OCI-LY1 (cell line): ENCODE measurements at regions not wholly inside any gene's neighbourhood (a gene's known extent, or its start where the extent isn't known, plus 50 kb on each side); places are given as distances from the start of the nearest gene placed in this dataset.

Experiments used
- H2AFZ ChIP-seq: fragments of 200-600 bp; sonication (generic), shearing (Covaris generic); 2 replicates; pipeline ENCODE4 v1.6.0; 2014; ENCODE audit warnings: antibody characterized with exemption, mild to moderate bottlenecking, low read length
- H3F3A ChIP-seq: fragments of 200-600 bp; sonication (generic), shearing (Covaris generic); 2 replicates; pipeline ENCODE4 v1.6.0; 2014; ENCODE audit warnings: mild to moderate bottlenecking, antibody characterized with exemption, low read length, moderate library complexity; ENCODE audit not compliant: insufficient read depth
- H3K27ac ChIP-seq: fragments of 200-600 bp; sonication (generic); 2 replicates; pipeline ENCODE4 v1.5.1; 2014; ENCODE audit warnings: low read length, mixed run types, mild to moderate bottlenecking, low read depth; ENCODE audit not compliant: poor library complexity, severe bottlenecking
- H3K27me3 ChIP-seq: fragments of 200-600 bp; sonication (generic); 2 replicates; pipeline ENCODE4 v1.6.0; 2014; ENCODE audit warnings: antibody characterized with exemption, mild to moderate bottlenecking, low read length, moderate library complexity; ENCODE audit not compliant: insufficient read depth
- H3K36me3 ChIP-seq: fragments of 200-600 bp; sonication (generic); 2 replicates; pipeline ENCODE4 v1.6.1; 2014; ENCODE audit warnings: mild to moderate bottlenecking, antibody characterized with exemption, low read length, moderate library complexity, mixed read lengths; ENCODE audit not compliant: insufficient read depth
- H3K4me1 ChIP-seq: fragments of 200-600 bp; sonication (generic); 2 replicates; pipeline ENCODE4 v1.5.1; 2014; ENCODE audit warnings: mild to moderate bottlenecking, low read length, moderate library complexity; ENCODE audit not compliant: insufficient read depth, severe bottlenecking
- H3K4me2 ChIP-seq: fragments of 200-600 bp; sonication (generic), shearing (Covaris generic); 2 replicates; pipeline ENCODE4 v1.6.1; 2014; ENCODE audit warnings: low read length
- H3K4me3 ChIP-seq: fragments of 200-600 bp; sonication (generic); 2 replicates; pipeline ENCODE4 v1.5.1; 2014; ENCODE audit warnings: low read length, low read depth, mild to moderate bottlenecking, mixed read lengths; ENCODE audit not compliant: poor library complexity, severe bottlenecking
- H3K79me2 ChIP-seq: fragments of 200-600 bp; shearing (Covaris generic); 2 replicates; pipeline ENCODE4 v1.6.1; 2016; ENCODE audit warnings: mixed run types, low read length, mixed read lengths; ENCODE audit not compliant: insufficient read depth
- H3K9ac ChIP-seq: fragments of 200-600 bp; sonication (generic), shearing (Covaris generic); 2 replicates; pipeline ENCODE4 v1.6.1; 2014; ENCODE audit warnings: mild to moderate bottlenecking, low read length, mixed read lengths
- H3K9me2 ChIP-seq: fragments of 200-600 bp; sonication (generic), shearing (Covaris generic); 2 replicates; pipeline ENCODE4 v1.6.1; 2014; ENCODE audit warnings: low read depth, mild to moderate bottlenecking, low read length, mixed read lengths
- H3K9me3 ChIP-seq: fragments of 200-600 bp; shearing (Covaris generic); 2 replicates; pipeline ENCODE4 v1.6.1; 2014; ENCODE audit warnings: low read length, mixed read lengths
- H4K20me1 ChIP-seq: fragments of 200-600 bp; sonication (generic), shearing (Covaris generic); 2 replicates; pipeline ENCODE4 v1.6.0; 2016; ENCODE audit warnings: mild to moderate bottlenecking, low read length; ENCODE audit not compliant: insufficient read depth
- EZH2 ChIP-seq: fragments of 200-600 bp; sonication (generic), shearing (Covaris generic); IDR thresholded peaks from 2 replicates; pipeline ENCODE4 v1.8.0; 2017; ENCODE audit warnings: borderline replicate concordance, mixed run types, mild to moderate bottlenecking, antibody characterized with exemption, low read length, moderate library complexity, mixed read lengths
- TF ChIP-seq, protein P1 (sequence below): fragments of 200-600 bp; sonication (generic), shearing (Covaris generic); IDR thresholded peaks from 2 replicates; pipeline ENCODE4 v1.5.1; 2017; ENCODE audit warnings: mild to moderate bottlenecking, antibody characterized with exemption, low read length, moderate library complexity, mixed read lengths

DNA sequence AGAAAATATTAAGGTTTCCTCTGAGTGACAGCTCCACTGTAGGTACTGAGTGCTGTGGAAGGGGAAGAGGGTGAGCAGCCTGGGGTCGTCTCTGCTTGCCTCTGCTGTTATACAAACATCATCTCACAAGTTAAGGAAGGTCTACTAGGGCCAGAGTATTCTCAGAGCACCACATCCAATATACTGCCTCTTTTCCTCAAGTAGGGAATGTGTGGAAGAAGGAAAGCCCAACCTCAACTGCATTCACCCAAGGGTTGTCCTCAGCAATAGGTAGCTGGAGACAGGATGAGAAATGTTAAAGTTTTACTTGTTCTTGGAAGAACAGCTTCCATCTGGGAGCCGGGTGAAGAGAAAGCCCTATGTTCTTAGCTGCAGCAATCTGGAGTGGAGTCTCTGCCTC is 1062.3 kb upstream of the CDH10 start:
- Histone ChIP-seq H3K4me3 (no peak overlapping the region), H3K9me2 (no peaks in the 10 kb centered on the region), H3K27ac (no peak overlapping the region), H3K9me3 (no peaks in the 10 kb centered on the region), H3K4me1 (no peaks in the 10 kb centered on the region), H3F3A (no peaks in the 10 kb centered on the region), H3K4me2 (no peak overlapping the region), H3K79me2 (no peaks in the 10 kb centered on the region), H3K27me3 (no peaks in the 10 kb centered on the region), H4K20me1 (no peaks in the 10 kb centered on the region), H2AFZ (no peak overlapping the region), H3K36me3 (no peaks in the 10 kb centered on the region), H3K9ac (no peak overlapping the region)
- TF ChIP-seq, protein P1, sequence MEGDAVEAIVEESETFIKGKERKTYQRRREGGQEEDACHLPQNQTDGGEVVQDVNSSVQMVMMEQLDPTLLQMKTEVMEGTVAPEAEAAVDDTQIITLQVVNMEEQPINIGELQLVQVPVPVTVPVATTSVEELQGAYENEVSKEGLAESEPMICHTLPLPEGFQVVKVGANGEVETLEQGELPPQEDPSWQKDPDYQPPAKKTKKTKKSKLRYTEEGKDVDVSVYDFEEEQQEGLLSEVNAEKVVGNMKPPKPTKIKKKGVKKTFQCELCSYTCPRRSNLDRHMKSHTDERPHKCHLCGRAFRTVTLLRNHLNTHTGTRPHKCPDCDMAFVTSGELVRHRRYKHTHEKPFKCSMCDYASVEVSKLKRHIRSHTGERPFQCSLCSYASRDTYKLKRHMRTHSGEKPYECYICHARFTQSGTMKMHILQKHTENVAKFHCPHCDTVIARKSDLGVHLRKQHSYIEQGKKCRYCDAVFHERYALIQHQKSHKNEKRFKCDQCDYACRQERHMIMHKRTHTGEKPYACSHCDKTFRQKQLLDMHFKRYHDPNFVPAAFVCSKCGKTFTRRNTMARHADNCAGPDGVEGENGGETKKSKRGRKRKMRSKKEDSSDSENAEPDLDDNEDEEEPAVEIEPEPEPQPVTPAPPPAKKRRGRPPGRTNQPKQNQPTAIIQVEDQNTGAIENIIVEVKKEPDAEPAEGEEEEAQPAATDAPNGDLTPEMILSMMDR = no peak
- no peak for TF ChIP-seq EZH2

DNA sequence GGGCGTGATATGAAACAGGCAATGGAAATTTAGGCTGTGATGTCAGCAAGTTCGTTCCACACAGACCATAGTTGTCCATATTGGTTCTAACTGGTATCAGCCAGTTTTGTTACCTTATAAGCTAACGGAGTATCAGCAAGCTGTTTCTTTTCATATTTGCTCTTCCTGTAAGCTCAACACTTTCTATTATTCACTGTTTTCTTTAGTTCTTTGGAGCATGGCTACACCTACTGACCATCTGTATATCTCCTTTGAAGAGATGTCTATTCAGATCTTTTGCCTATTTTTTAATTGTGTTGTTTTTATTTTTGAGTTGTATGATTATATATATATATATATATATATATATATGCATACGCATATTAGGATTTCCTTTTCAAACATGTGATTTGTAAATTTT is 1057.2 kb upstream of the CDH10 start:
- no peaks in the 10 kb centered on the region for H3K79me2 ChIP-seq
- no peaks in the 10 kb centered on the region for H3K4me1 ChIP-seq
- no peaks in the 10 kb centered on the region for H3F3A ChIP-seq
- no peak overlapping the region for H3K27ac ChIP-seq
- H3K4me2 ChIP-seq = no peak overlapping the region
- no peak for TF ChIP-seq EZH2
- TF ChIP-seq, protein P1 = no peak
- H2AFZ ChIP-seq = no peak overlapping the region
- H3K9me3 ChIP-seq = no peaks in the 10 kb centered on the region
- H3K9me2 ChIP-seq = no peaks in the 10 kb centered on the region
- H3K9ac ChIP-seq = no peak overlapping the region
- no peaks in the 10 kb centered on the region for H3K36me3 ChIP-seq
- no peaks in the 10 kb centered on the region for H4K20me1 ChIP-seq
- H3K4me3 ChIP-seq = no peak overlapping the region
- no peaks in the 10 kb centered on the region for H3K27me3 ChIP-seq

DNA sequence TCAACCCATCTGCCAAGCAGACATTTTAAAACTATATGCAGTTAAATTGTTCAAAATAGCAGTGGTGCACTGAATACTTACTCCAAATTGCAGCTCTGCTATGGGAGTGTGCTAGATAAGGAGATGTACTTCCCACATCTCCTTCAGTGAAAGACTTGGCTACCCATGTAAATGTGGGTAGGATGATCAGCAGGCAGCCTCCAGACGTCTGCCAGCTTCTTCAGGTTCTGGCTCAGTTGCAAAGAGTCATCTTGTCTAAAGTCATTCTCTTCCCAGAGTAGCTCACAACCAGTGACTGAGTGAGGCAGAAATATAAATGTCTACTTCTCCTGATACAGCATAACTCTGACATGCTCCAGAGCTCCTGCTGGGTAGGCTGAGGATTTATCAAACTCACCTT is 1050.0 kb upstream of the CDH10 start:
- TF ChIP-seq, protein P1 = no peak
- TF ChIP-seq EZH2 = no peak
- H4K20me1 ChIP-seq = no peaks in the 10 kb centered on the region
- no peaks in the 10 kb centered on the region for H3K36me3 ChIP-seq
- H3K4me2 ChIP-seq = no peak overlapping the region
- H2AFZ ChIP-seq = no peak overlapping the region
- no peak overlapping the region for H3K9ac ChIP-seq
- no peak overlapping the region for H3K27ac ChIP-seq
- H3K4me3 ChIP-seq = no peak overlapping the region
- no peaks in the 10 kb centered on the region for H3K9me2 ChIP-seq
- no peaks in the 10 kb centered on the region for H3K9me3 ChIP-seq
- no peaks in the 10 kb centered on the region for H3K79me2 ChIP-seq
- no peaks in the 10 kb centered on the region for H3K27me3 ChIP-seq
- no peaks in the 10 kb centered on the region for H3K4me1 ChIP-seq
- H3F3A ChIP-seq = no peaks in the 10 kb centered on the region
